ENCODE measurements at regions not wholly inside any gene's neighbourhood (a gene's known extent, or its start where the extent isn't known, plus 50 kb on each side); places are given as distances from the start of the nearest gene placed in this dataset.

DNA sequence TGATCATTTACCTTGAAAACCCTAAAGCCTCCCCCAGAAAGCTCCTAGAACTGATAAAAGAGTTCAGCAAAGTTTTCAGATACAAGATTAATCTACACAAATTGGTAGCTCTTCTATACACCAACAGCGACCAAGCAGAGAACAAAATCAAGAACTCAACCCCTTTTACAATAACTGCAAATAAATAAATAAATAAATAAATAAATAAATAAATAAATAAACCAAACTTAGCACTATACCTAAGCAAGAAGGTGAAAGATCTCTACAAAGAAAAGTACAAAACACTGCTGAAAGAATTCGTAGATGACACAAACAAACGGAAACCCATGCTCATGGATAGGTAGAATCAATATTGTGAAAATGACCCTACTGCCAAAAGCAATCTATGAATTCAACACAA, 182.0 kb upstream of the RND3 start:
- TF ChIP-seq, protein P1, sequence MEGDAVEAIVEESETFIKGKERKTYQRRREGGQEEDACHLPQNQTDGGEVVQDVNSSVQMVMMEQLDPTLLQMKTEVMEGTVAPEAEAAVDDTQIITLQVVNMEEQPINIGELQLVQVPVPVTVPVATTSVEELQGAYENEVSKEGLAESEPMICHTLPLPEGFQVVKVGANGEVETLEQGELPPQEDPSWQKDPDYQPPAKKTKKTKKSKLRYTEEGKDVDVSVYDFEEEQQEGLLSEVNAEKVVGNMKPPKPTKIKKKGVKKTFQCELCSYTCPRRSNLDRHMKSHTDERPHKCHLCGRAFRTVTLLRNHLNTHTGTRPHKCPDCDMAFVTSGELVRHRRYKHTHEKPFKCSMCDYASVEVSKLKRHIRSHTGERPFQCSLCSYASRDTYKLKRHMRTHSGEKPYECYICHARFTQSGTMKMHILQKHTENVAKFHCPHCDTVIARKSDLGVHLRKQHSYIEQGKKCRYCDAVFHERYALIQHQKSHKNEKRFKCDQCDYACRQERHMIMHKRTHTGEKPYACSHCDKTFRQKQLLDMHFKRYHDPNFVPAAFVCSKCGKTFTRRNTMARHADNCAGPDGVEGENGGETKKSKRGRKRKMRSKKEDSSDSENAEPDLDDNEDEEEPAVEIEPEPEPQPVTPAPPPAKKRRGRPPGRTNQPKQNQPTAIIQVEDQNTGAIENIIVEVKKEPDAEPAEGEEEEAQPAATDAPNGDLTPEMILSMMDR (IDR thresholded peaks at IDR 0.05; ENCODE audit: low read depth, low read length, poor library complexity, severe bottlenecking), result no peak
- no peak for TF ChIP-seq EZH2phosphoT487 (IDR thresholded peaks at IDR 0.05; ENCODE audit: borderline replicate concordance, low read length)

All from DOHH2 (cell line).